CD8-positive, alpha-beta memory T cell (primary cell): ENCODE measurements at regions not wholly inside any gene's neighbourhood (a gene's known extent, or its start where the extent isn't known, plus 50 kb on each side); places are given as distances from the start of the nearest gene placed in this dataset.

Experiments
- CTCF ChIA-PET: fragments of 350-600 bp; sonication (Branson Sonifier 250); formaldehyde crosslinking; loops from one replicate; lab custom pipeline; 2021; ENCODE audit warnings: antibody characterized with exemption; lab: Charles Lee
- POLR2A ChIA-PET: fragments of 350-600 bp; sonication (Branson Sonifier 250); formaldehyde crosslinking; loops from one replicate; lab custom pipeline; 2021; ENCODE audit warnings: antibody characterized with exemption; lab: Charles Lee
- DNase-seq, 5 donors: peaks; one replicate each; pipeline versions ENCODE4 v3.0.0 to v3.0.0-alpha.2; 2020 to 2022; ENCODE audit warnings: mixed read lengths in 1 of 5
- H3K27ac ChIP-seq: one replicate; pipeline ENCODE4 v1.7.0; 2013; ENCODE audit warnings: low read depth, mild to moderate bottlenecking, low read length, moderate library complexity
- H3K27me3 ChIP-seq: 2 replicates; pipeline ENCODE4 v1.7.0; 2013; ENCODE audit warnings: low read length, mild to moderate bottlenecking; ENCODE audit not compliant: insufficient read depth, poor library complexity, severe bottlenecking
- H3K36me3 ChIP-seq: 2 replicates; pipeline ENCODE4 v1.7.0; 2013; ENCODE audit warnings: mild to moderate bottlenecking, low read length, moderate library complexity; ENCODE audit not compliant: insufficient read depth
- H3K4me1 ChIP-seq: 2 replicates; pipeline ENCODE4 v1.7.0; 2013; ENCODE audit warnings: mild to moderate bottlenecking, low read length, moderate library complexity; ENCODE audit not compliant: insufficient read depth
- H3K4me3 ChIP-seq: 2 replicates; pipeline ENCODE4 v1.7.0; 2013; ENCODE audit warnings: mild to moderate bottlenecking, low read length
- H3K9me3 ChIP-seq: 2 replicates; pipeline ENCODE4 v1.7.0; 2013; ENCODE audit warnings: mild to moderate bottlenecking, low read length
- H3K27ac Mint-ChIP-seq, 8 donors: one replicate each; pipeline ENCODE4 v1.8.0; 2020 to 2021; ENCODE audit warnings: mixed read lengths in 8 of 8, mild to moderate bottlenecking in 6 of 8, inconsistent platforms in 3 of 8, moderate library complexity in 3 of 8
- H3K27me3 Mint-ChIP-seq, 2 donors: one replicate each; pipeline ENCODE4 v1.8.0; 2020 to 2021; ENCODE audit warnings: mixed read lengths in 2 of 2, mild to moderate bottlenecking in 1 of 2, moderate library complexity in 1 of 2
- H3K36me3 Mint-ChIP-seq, 3 donors: one replicate each; pipeline ENCODE4 v1.8.0; 2020 to 2021; ENCODE audit warnings: mixed read lengths in 3 of 3, inconsistent platforms in 1 of 3, mild to moderate bottlenecking in 1 of 3
- H3K4me1 Mint-ChIP-seq, 3 donors: one replicate each; pipeline ENCODE4 v1.8.0; 2020 to 2021; ENCODE audit warnings: mixed read lengths in 3 of 3, inconsistent platforms in 1 of 3, mild to moderate bottlenecking in 1 of 3
- H3K4me3 Mint-ChIP-seq, 7 donors: one replicate each; pipeline ENCODE4 v1.8.0; 2020 to 2021; ENCODE audit warnings: mixed read lengths in 7 of 7, mild to moderate bottlenecking in 6 of 7, moderate library complexity in 4 of 7, inconsistent platforms in 2 of 7
- H3K9me3 Mint-ChIP-seq, 5 donors: one replicate each; pipeline ENCODE4 v1.8.0; 2020 to 2022; ENCODE audit warnings: mixed read lengths in 5 of 5, mild to moderate bottlenecking in 3 of 5, moderate library complexity in 2 of 5, inconsistent platforms in 1 of 5

GRCh38 chr7:41313171-41313570, 389.7 kb downstream of the INHBA start:
- Mint-ChIP-seq H3K36me3 (no peaks in the 10 kb centered on the region), H3K27ac (no peak overlapping the region), H3K4me1 (no peaks in the 10 kb centered on the region), H3K4me3 (no peak overlapping the region), H3K27me3 (no peaks in the 10 kb centered on the region), H3K9me3 (peaks cover 2 to 15% (median 6%) of the 10 kb centered on the region in 5 donors)
- no peak for DNase-seq
- no peaks in the 10 kb centered on the region for H3K9me3 ChIP-seq
- H3K4me3 ChIP-seq: no peak overlapping the region
- no peaks in the 10 kb centered on the region for H3K36me3 ChIP-seq
- no peaks in the 10 kb centered on the region for H3K27me3 ChIP-seq
- ChIA-PET POLR2A (no interaction called here), CTCF (no interaction called here)
- H3K27ac ChIP-seq: no peak overlapping the region
- no peaks in the 10 kb centered on the region for H3K4me1 ChIP-seq

- Mint-ChIP-seq H3K4me1 (no peaks in the 10 kb centered on the region), H3K4me3 (no peak overlapping the region), H3K9me3 (peaks cover 2 to 10% (median 3%) of the 10 kb centered on the region in 5 donors), H3K36me3 (no peaks in the 10 kb centered on the region), H3K27ac (no peak overlapping the region), H3K27me3 (no peaks in the 10 kb centered on the region)
- Histone ChIP-seq H3K4me3 (no peak overlapping the region), H3K9me3 (no peaks in the 10 kb centered on the region), H3K27me3 (no peaks in the 10 kb centered on the region), H3K4me1 (no peaks in the 10 kb centered on the region), H3K36me3 (no peaks in the 10 kb centered on the region), H3K27ac (no peak overlapping the region)
- CTCF ChIA-PET: no interaction called here
- POLR2A ChIA-PET: no interaction called here
- DNase-seq: no peak
Measured at GRCh38 chr7:41312235-41312634, 390.7 kb downstream of the INHBA start.

- H3K27me3 Mint-ChIP-seq: no peaks in the 10 kb centered on the region
- Histone ChIP-seq H3K27me3 (no peaks in the 10 kb centered on the region), H3K9me3 (no peaks in the 10 kb centered on the region), H3K27ac (no peak overlapping the region), H3K4me3 (no peak overlapping the region), H3K4me1 (no peaks in the 10 kb centered on the region), H3K36me3 (no peaks in the 10 kb centered on the region)
- H3K9me3 Mint-ChIP-seq: peaks cover 2 to 11% (median 3%) of the 10 kb centered on the region in 5 donors
- POLR2A ChIA-PET: no interaction called here
- H3K27ac Mint-ChIP-seq: no peak overlapping the region
- no peaks in the 10 kb centered on the region for H3K36me3 Mint-ChIP-seq
- no peak for DNase-seq
- H3K4me1 Mint-ChIP-seq: no peaks in the 10 kb centered on the region
- no peak overlapping the region for H3K4me3 Mint-ChIP-seq
- CTCF ChIA-PET: no interaction called here
Measured at GRCh38 chr7:41311301-41311700, 391.6 kb downstream of the INHBA start.

- no peak overlapping the region for H3K27ac Mint-ChIP-seq
- no peak overlapping the region for H3K4me3 Mint-ChIP-seq
- POLR2A ChIA-PET: no interaction called here
- no peaks in the 10 kb centered on the region for H3K36me3 Mint-ChIP-seq
- no peak overlapping the region for H3K4me3 ChIP-seq
- H3K9me3 ChIP-seq: no peaks in the 10 kb centered on the region
- peaks cover 0 to 16% (median 2%) of the 10 kb centered on the region in 5 donors for H3K9me3 Mint-ChIP-seq
- no peaks in the 10 kb centered on the region for H3K36me3 ChIP-seq
- no peak for DNase-seq
- no peaks in the 10 kb centered on the region for H3K27me3 ChIP-seq
- CTCF ChIA-PET: no interaction called here
- no peaks in the 10 kb centered on the region for H3K4me1 ChIP-seq
- no peak overlapping the region for H3K27ac ChIP-seq
- no peaks in the 10 kb centered on the region for H3K27me3 Mint-ChIP-seq
- no peaks in the 10 kb centered on the region for H3K4me1 Mint-ChIP-seq
Measured at GRCh38 chr7:41306486-41306885, 396.4 kb downstream of the INHBA start.

- Histone ChIP-seq H3K27ac (no peak overlapping the region), H3K4me1 (no peaks in the 10 kb centered on the region), H3K4me3 (no peak overlapping the region), H3K9me3 (no peaks in the 10 kb centered on the region), H3K36me3 (no peaks in the 10 kb centered on the region), H3K27me3 (no peaks in the 10 kb centered on the region)
- H3K27ac Mint-ChIP-seq: no peak overlapping the region
- H3K9me3 Mint-ChIP-seq: peaks cover 0 to 17% (median 2%) of the 10 kb centered on the region in 5 donors
- POLR2A ChIA-PET: no interaction called here
- no peak overlapping the region for H3K4me3 Mint-ChIP-seq
- no peak for DNase-seq
- H3K36me3 Mint-ChIP-seq: no peaks in the 10 kb centered on the region
- H3K4me1 Mint-ChIP-seq: no peaks in the 10 kb centered on the region
- H3K27me3 Mint-ChIP-seq: no peaks in the 10 kb centered on the region
- CTCF ChIA-PET: no interaction called here
Measured at GRCh38 chr7:41305001-41305400, 397.9 kb downstream of the INHBA start.

GRCh38 chr7:41303709-41304108, 399.2 kb downstream of the INHBA start:
- POLR2A ChIA-PET: no interaction called here
- CTCF ChIA-PET: no interaction called here

GRCh38 chr7:41298409-41298808, 404.5 kb downstream of the INHBA start:
- no peaks in the 10 kb centered on the region for H3K9me3 ChIP-seq
- Mint-ChIP-seq H3K27me3 (no peaks in the 10 kb centered on the region), H3K9me3 (peaks cover 4 to 11% (median 9%) of the 10 kb centered on the region in 5 donors), H3K27ac (no peak overlapping the region), H3K36me3 (no peaks in the 10 kb centered on the region), H3K4me3 (no peak overlapping the region), H3K4me1 (no peaks in the 10 kb centered on the region)
- H3K36me3 ChIP-seq: no peaks in the 10 kb centered on the region
- POLR2A ChIA-PET: no interaction called here
- CTCF ChIA-PET: no interaction called here
- H3K27me3 ChIP-seq: no peaks in the 10 kb centered on the region
- H3K4me1 ChIP-seq: no peaks in the 10 kb centered on the region
- H3K4me3 ChIP-seq: no peak overlapping the region
- H3K27ac ChIP-seq: no peak overlapping the region
- no peak for DNase-seq

More at GRCh38 chr7:41303709-41304108, 399.2 kb downstream of the INHBA start:
- Histone ChIP-seq H3K9me3 (no peaks in the 10 kb centered on the region), H3K4me3 (no peak overlapping the region), H3K27ac (no peak overlapping the region), H3K4me1 (no peaks in the 10 kb centered on the region), H3K27me3 (no peaks in the 10 kb centered on the region), H3K36me3 (no peaks in the 10 kb centered on the region)
- H3K27me3 Mint-ChIP-seq: no peaks in the 10 kb centered on the region
- no peak overlapping the region for H3K4me3 Mint-ChIP-seq
- no peaks in the 10 kb centered on the region for H3K4me1 Mint-ChIP-seq
- H3K36me3 Mint-ChIP-seq: no peaks in the 10 kb centered on the region
- H3K27ac Mint-ChIP-seq: no peak overlapping the region
- DNase-seq: no peak
- H3K9me3 Mint-ChIP-seq: peaks cover 0 to 16% (median 2%) of the 10 kb centered on the region in 5 donors

- H3K4me1 Mint-ChIP-seq: no peaks in the 10 kb centered on the region
- Histone ChIP-seq H3K9me3 (no peaks in the 10 kb centered on the region), H3K27ac (no peak overlapping the region), H3K4me3 (no peak overlapping the region), H3K4me1 (no peaks in the 10 kb centered on the region), H3K36me3 (no peaks in the 10 kb centered on the region), H3K27me3 (no peaks in the 10 kb centered on the region)
- ChIA-PET CTCF (no interaction called here), POLR2A (no interaction called here)
- no peak overlapping the region for H3K27ac Mint-ChIP-seq
- H3K36me3 Mint-ChIP-seq: no peaks in the 10 kb centered on the region
- H3K9me3 Mint-ChIP-seq: peaks cover 4 to 11% (median 9%) of the 10 kb centered on the region in 5 donors
- no peaks in the 10 kb centered on the region for H3K27me3 Mint-ChIP-seq
- H3K4me3 Mint-ChIP-seq: no peak overlapping the region
- no peak for DNase-seq
Measured at GRCh38 chr7:41297166-41297565, 405.7 kb downstream of the INHBA start.

- Mint-ChIP-seq H3K9me3 (peaks cover 2 to 11% (median 5%) of the 10 kb centered on the region in 5 donors), H3K36me3 (no peaks in the 10 kb centered on the region), H3K4me3 (no peak overlapping the region), H3K27me3 (no peaks in the 10 kb centered on the region), H3K27ac (no peak overlapping the region), H3K4me1 (no peaks in the 10 kb centered on the region)
- ChIA-PET POLR2A (no interaction called here), CTCF (no interaction called here)
- H3K27ac ChIP-seq: no peak overlapping the region
- no peak for DNase-seq
- no peaks in the 10 kb centered on the region for H3K27me3 ChIP-seq
- no peak overlapping the region for H3K4me3 ChIP-seq
- H3K4me1 ChIP-seq: no peaks in the 10 kb centered on the region
- H3K36me3 ChIP-seq: no peaks in the 10 kb centered on the region
- H3K9me3 ChIP-seq: no peaks in the 10 kb centered on the region
Measured at GRCh38 chr7:41295455-41295815, 407.5 kb downstream of the INHBA start.
